PFSK-1 (cell line): ENCODE measurements at regions not wholly inside any gene's neighbourhood (a gene's known extent, or its start where the extent isn't known, plus 50 kb on each side); places are given as distances from the start of the nearest gene placed in this dataset.

Experiments used
- POLR2AphosphoS5 ChIP-seq: IDR thresholded peaks from 2 replicates; pipeline ENCODE4 v1.6.1; 2012; ENCODE audit warnings: low read depth, mild to moderate bottlenecking, control low read depth, low read length, moderate library complexity
- TAF1 ChIP-seq: IDR thresholded peaks from 2 replicates; pipeline ENCODE4 v1.6.1; 2012; ENCODE audit warnings: low read length, control low read depth, borderline replicate concordance; ENCODE audit not compliant: insufficient read depth
- TF ChIP-seq, protein P1 (sequence below), 2 experiments: IDR thresholded peaks; 2 replicates each; pipeline versions ENCODE4 v1.6.1 to v1.8.0; 2011 to 2012; ENCODE audit warnings: low read depth in 2 of 2, low read length in 2 of 2, control low read depth in 1 of 2, inconsistent platforms in 1 of 2, mild to moderate bottlenecking in 1 of 2, moderate library complexity in 1 of 2; ENCODE audit not compliant: insufficient read depth in 1 of 2

GRCh38 chr6:140915103-140915502 is 1217.6 kb upstream of the GJE1 start:
- no peak for TF ChIP-seq POLR2AphosphoS5
- no peak for TF ChIP-seq TAF1
- TF ChIP-seq, protein P1, sequence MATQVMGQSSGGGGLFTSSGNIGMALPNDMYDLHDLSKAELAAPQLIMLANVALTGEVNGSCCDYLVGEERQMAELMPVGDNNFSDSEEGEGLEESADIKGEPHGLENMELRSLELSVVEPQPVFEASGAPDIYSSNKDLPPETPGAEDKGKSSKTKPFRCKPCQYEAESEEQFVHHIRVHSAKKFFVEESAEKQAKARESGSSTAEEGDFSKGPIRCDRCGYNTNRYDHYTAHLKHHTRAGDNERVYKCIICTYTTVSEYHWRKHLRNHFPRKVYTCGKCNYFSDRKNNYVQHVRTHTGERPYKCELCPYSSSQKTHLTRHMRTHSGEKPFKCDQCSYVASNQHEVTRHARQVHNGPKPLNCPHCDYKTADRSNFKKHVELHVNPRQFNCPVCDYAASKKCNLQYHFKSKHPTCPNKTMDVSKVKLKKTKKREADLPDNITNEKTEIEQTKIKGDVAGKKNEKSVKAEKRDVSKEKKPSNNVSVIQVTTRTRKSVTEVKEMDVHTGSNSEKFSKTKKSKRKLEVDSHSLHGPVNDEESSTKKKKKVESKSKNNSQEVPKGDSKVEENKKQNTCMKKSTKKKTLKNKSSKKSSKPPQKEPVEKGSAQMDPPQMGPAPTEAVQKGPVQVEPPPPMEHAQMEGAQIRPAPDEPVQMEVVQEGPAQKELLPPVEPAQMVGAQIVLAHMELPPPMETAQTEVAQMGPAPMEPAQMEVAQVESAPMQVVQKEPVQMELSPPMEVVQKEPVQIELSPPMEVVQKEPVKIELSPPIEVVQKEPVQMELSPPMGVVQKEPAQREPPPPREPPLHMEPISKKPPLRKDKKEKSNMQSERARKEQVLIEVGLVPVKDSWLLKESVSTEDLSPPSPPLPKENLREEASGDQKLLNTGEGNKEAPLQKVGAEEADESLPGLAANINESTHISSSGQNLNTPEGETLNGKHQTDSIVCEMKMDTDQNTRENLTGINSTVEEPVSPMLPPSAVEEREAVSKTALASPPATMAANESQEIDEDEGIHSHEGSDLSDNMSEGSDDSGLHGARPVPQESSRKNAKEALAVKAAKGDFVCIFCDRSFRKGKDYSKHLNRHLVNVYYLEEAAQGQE (IDR thresholded peaks at IDR 0.05; ENCODE audit: insufficient read depth in 1 of 2, low read depth in 2 of 2, low read length in 2 of 2), result no peak
